Mesendoderm (in vitro differentiated cells): ENCODE measurements at regions not wholly inside any gene's neighbourhood (a gene's known extent, or its start where the extent isn't known, plus 50 kb on each side); places are given as distances from the start of the nearest gene placed in this dataset.

ENCODE experiments used
- DNase-seq: peaks from one replicate; pipeline ENCODE4 v3.0.0; 2013
- H2AK5ac ChIP-seq: 2 replicates; pipeline ENCODE4 v1.6.1; 2013; ENCODE audit warnings: low read length, inconsistent platforms
- H2BK120ac ChIP-seq: 2 replicates; pipeline ENCODE4 v1.6.1; 2013; ENCODE audit warnings: low read depth, mild to moderate bottlenecking, low read length, moderate library complexity, mixed read lengths
- H2BK15ac ChIP-seq: replicated peaks from 2 replicates; pipeline ENCODE4 v1.6.1; 2013; ENCODE audit warnings: low read depth, mild to moderate bottlenecking, moderate library complexity
- H2BK5ac ChIP-seq: 2 replicates; pipeline ENCODE4 v1.6.1; 2013; ENCODE audit warnings: low read length, inconsistent platforms
- H3K18ac ChIP-seq: 2 replicates; pipeline ENCODE4 v1.6.1; 2013; ENCODE audit warnings: mild to moderate bottlenecking, low read length, mixed read lengths
- H3K23ac ChIP-seq: one replicate; pipeline ENCODE4 v1.6.1; 2013; ENCODE audit warnings: low read length
- H3K27ac ChIP-seq: 2 replicates; pipeline ENCODE4 v1.5.1; 2013; ENCODE audit warnings: low read depth, mild to moderate bottlenecking, inconsistent platforms, low read length, moderate library complexity
- H3K27me3 ChIP-seq: 2 replicates; pipeline ENCODE4 v1.6.1; 2013; ENCODE audit warnings: low read length, control low read depth, mild to moderate bottlenecking, inconsistent platforms; ENCODE audit not compliant: insufficient read depth, poor library complexity
- H3K36me3 ChIP-seq: 2 replicates; pipeline ENCODE4 v1.6.1; 2013; ENCODE audit warnings: low read length, inconsistent platforms; ENCODE audit not compliant: control insufficient read depth, insufficient read depth
- H3K4ac ChIP-seq: one replicate; pipeline ENCODE4 v1.6.1; 2013; ENCODE audit warnings: low read depth, mild to moderate bottlenecking, low read length, moderate library complexity
- H3K4me1 ChIP-seq: 2 replicates; pipeline ENCODE4 v1.6.1; 2013; ENCODE audit warnings: low read depth, low read length, inconsistent platforms; ENCODE audit not compliant: control insufficient read depth
- H3K4me2 ChIP-seq: 2 replicates; pipeline ENCODE4 v1.6.1; 2013; ENCODE audit warnings: low read length
- H3K4me3 ChIP-seq: 2 replicates; pipeline ENCODE4 v1.5.1; 2013; ENCODE audit warnings: mild to moderate bottlenecking, low read length
- H3K56ac ChIP-seq: one replicate; pipeline ENCODE4 v1.6.1; 2013; ENCODE audit warnings: low read length
- H3K79me1 ChIP-seq: 2 replicates; pipeline ENCODE4 v1.6.1; 2013; ENCODE audit warnings: low read length, inconsistent platforms
- H3K79me2 ChIP-seq: 2 replicates; pipeline ENCODE4 v1.6.1; 2013; ENCODE audit warnings: mild to moderate bottlenecking, low read length; ENCODE audit not compliant: control insufficient read depth, insufficient read depth
- H3K9ac ChIP-seq: 2 replicates; pipeline ENCODE4 v1.6.1; 2013; ENCODE audit warnings: low read length, inconsistent platforms
- H4K5ac ChIP-seq: one replicate; pipeline ENCODE4 v1.6.1; 2013; ENCODE audit warnings: low read length
- H4K8ac ChIP-seq: one replicate; pipeline ENCODE4 v1.6.1; 2013; ENCODE audit warnings: low read depth, mild to moderate bottlenecking, control low read depth, low read length, moderate library complexity
- WGBS: extraction: QIAGEN DNeasy Blood & Tissue Kit; methylation state at CpG from one replicate; pipeline ENCODE4 v1.1.7; 2013; ENCODE audit warnings: low lambda C conversion rate, missing lambda C conversion rate; ENCODE audit not compliant: insufficient coverage; ENCODE audit errors: extremely low coverage; 5-methylcytosine and 5-hydroxymethylcytosine counted together

DNA sequence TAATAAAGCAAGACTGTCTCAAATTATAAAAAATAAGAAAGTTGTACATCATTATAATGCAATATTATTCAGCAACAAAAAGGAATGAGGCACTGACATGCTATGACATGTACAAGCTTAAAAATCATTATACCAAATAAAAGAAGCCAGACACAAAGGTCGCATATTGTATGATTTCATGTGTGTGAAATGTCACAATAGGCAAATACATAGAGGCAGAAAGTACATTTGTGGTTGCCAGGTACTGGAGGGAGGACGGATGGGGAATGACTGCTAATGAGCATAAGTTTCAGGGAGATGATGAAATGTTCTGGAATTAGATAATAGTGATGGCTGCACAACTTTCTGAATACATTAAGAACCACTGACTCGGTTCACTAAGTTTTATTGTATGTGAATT lies 73.6 kb upstream of the NBPF3 start:
- no peak overlapping the region for H3K9ac ChIP-seq
- no peak overlapping the region for H3K4me2 ChIP-seq
- no peak overlapping the region for H3K23ac ChIP-seq
- H3K4ac ChIP-seq: no peak overlapping the region
- no peak overlapping the region for H3K27ac ChIP-seq
- H3K36me3 ChIP-seq: no peaks in the 10 kb centered on the region
- H2BK120ac ChIP-seq: no peak overlapping the region
- H3K18ac ChIP-seq: no peak overlapping the region
- H3K27me3 ChIP-seq: no peaks in the 10 kb centered on the region
- no CpG with 5 or more reads among the region's 3 CpGs for WGBS
- no peak overlapping the region for H2BK5ac ChIP-seq
- H3K4me1 ChIP-seq: no peaks in the 10 kb centered on the region
- H4K5ac ChIP-seq: no peak overlapping the region
- no peak overlapping the region for H2AK5ac ChIP-seq
- H3K56ac ChIP-seq: no peak overlapping the region
- no peaks in the 10 kb centered on the region for H3K79me1 ChIP-seq
- H3K4me3 ChIP-seq: no peak overlapping the region
- DNase-seq: no peak
- H2BK15ac ChIP-seq: no peak overlapping the region
- H3K79me2 ChIP-seq: no peaks in the 10 kb centered on the region
- no peak overlapping the region for H4K8ac ChIP-seq

GRCh38 chr1:21365036-21365435 lies 74.8 kb upstream of the ECE1 start:
- no peak overlapping the region for H4K8ac ChIP-seq

GRCh38 chr1:21362096-21362495 lies 71.8 kb upstream of the ECE1 start:
- Histone ChIP-seq H4K5ac (no peak overlapping the region), H3K56ac (no peak overlapping the region), H3K18ac (no peak overlapping the region), H2BK5ac (no peak overlapping the region), H3K79me2 (no peaks in the 10 kb centered on the region), H3K79me1 (no peaks in the 10 kb centered on the region), H3K9ac (no peak overlapping the region), H3K4ac (no peak overlapping the region), H3K23ac (no peak overlapping the region), H3K36me3 (no peaks in the 10 kb centered on the region), H3K27ac (no peak overlapping the region), H2AK5ac (no peak overlapping the region), H2BK15ac (no peak overlapping the region), H4K8ac (no peak overlapping the region), H3K4me2 (no peak overlapping the region), H2BK120ac (no peak overlapping the region), H3K27me3 (no peaks in the 10 kb centered on the region), H3K4me3 (no peak overlapping the region), H3K4me1 (no peaks in the 10 kb centered on the region)
- WGBS: no CpG with 5 or more reads among the region's 3 CpGs
- no peak for DNase-seq

More at GRCh38 chr1:21365036-21365435, 74.8 kb upstream of the ECE1 start:
- H3K79me1 ChIP-seq: no peaks in the 10 kb centered on the region
- H3K4me1 ChIP-seq: no peaks in the 10 kb centered on the region
- H2AK5ac ChIP-seq: no peak overlapping the region
- no peak overlapping the region for H3K18ac ChIP-seq
- H2BK5ac ChIP-seq: no peak overlapping the region
- H3K9ac ChIP-seq: no peak overlapping the region
- no peak overlapping the region for H3K56ac ChIP-seq
- no peak overlapping the region for H2BK15ac ChIP-seq
- no peak overlapping the region for H3K27ac ChIP-seq
- no peaks in the 10 kb centered on the region for H3K36me3 ChIP-seq
- H3K4me3 ChIP-seq: no peak overlapping the region
- no peaks in the 10 kb centered on the region for H3K27me3 ChIP-seq
- H3K79me2 ChIP-seq: no peaks in the 10 kb centered on the region
- no peak for DNase-seq
- no peak overlapping the region for H3K23ac ChIP-seq
- no peak overlapping the region for H3K4ac ChIP-seq
- H2BK120ac ChIP-seq: no peak overlapping the region
- H3K4me2 ChIP-seq: no peak overlapping the region
- no peak overlapping the region for H4K5ac ChIP-seq

DNA sequence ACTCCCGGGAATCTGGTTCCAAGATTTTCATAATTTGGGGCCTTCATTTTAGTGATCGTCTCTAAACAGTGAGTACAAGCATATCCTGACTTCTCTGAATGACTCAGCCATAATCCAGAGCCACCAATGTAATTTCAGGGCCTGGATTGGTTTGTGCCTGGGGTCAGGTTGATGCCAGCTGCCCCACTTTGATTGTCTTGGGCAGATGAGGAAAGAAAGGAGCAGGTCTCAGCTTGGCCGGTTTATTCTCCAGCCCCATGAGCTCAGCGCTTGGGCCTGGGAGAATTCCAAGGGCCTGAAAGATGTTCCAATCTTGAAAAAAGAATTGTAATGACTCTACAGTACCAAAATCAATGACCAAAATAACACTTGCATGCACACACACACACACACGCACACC lies 71.2 kb upstream of the ECE1 start:
- Histone ChIP-seq H3K79me1 (no peaks in the 10 kb centered on the region), H2AK5ac (no peak overlapping the region), H3K4me3 (no peak overlapping the region), H3K4me1 (no peaks in the 10 kb centered on the region), H3K27me3 (no peaks in the 10 kb centered on the region), H3K36me3 (no peaks in the 10 kb centered on the region), H2BK5ac (no peak overlapping the region), H2BK15ac (no peak overlapping the region), H2BK120ac (no peak overlapping the region), H3K4me2 (no peak overlapping the region), H3K9ac (no peak overlapping the region), H3K18ac (no peak overlapping the region), H3K56ac (no peak overlapping the region), H3K23ac (no peak overlapping the region), H3K27ac (no peak overlapping the region), H4K8ac (no peak overlapping the region), H4K5ac (no peak overlapping the region), H3K4ac (no peak overlapping the region), H3K79me2 (no peaks in the 10 kb centered on the region)
- no peak for DNase-seq
- WGBS: no CpG with 5 or more reads among the region's 5 CpGs

GRCh38 chr1:21357161-21357560 lies 66.9 kb upstream of the ECE1 start:
- DNase-seq: no peak
- H4K5ac ChIP-seq: no peak overlapping the region
- H3K79me1 ChIP-seq: no peaks in the 10 kb centered on the region
- no peak overlapping the region for H3K23ac ChIP-seq
- no peak overlapping the region for H3K9ac ChIP-seq
- no peak overlapping the region for H2BK120ac ChIP-seq
- H3K27ac ChIP-seq: no peak overlapping the region
- H3K56ac ChIP-seq: no peak overlapping the region
- no peak overlapping the region for H3K4ac ChIP-seq
- no peaks in the 10 kb centered on the region for H3K27me3 ChIP-seq
- H3K4me2 ChIP-seq: no peak overlapping the region
- H3K36me3 ChIP-seq: no peaks in the 10 kb centered on the region
- H3K18ac ChIP-seq: no peak overlapping the region
- no CpG with 5 or more reads among the region's 5 CpGs for WGBS
- H3K79me2 ChIP-seq: no peaks in the 10 kb centered on the region
- H2BK5ac ChIP-seq: no peak overlapping the region
- H3K4me1 ChIP-seq: no peaks in the 10 kb centered on the region
- H2BK15ac ChIP-seq: no peak overlapping the region
- no peak overlapping the region for H3K4me3 ChIP-seq
- H4K8ac ChIP-seq: no peak overlapping the region
- H2AK5ac ChIP-seq: no peak overlapping the region

DNA sequence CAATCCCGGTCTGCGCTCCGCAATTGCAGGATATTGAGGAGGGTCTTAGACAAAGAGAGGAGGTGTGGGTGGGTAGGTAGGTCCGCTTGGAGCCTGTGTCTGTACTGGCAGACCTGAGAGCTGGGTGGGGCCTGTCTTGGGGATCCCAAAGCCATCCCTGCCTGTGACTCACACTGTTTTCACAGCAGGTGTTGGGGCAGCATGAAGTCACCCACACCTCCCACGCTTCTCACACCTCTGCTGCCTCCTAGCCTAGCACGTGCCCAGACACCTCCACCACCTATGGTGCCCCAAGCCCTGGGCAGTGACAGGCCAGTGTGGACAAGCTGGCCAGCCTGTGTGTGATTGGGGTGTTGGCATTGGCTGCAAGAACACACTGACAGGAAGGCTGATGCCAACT lies 65.7 kb upstream of the ECE1 start:
- no peaks in the 10 kb centered on the region for H3K27me3 ChIP-seq
- no peaks in the 10 kb centered on the region for H3K4me1 ChIP-seq
- WGBS: no CpG with 5 or more reads among the region's 6 CpGs
- H3K18ac ChIP-seq: no peak overlapping the region
- H4K8ac ChIP-seq: no peak overlapping the region
- no peak overlapping the region for H4K5ac ChIP-seq
- no peaks in the 10 kb centered on the region for H3K79me2 ChIP-seq
- H3K36me3 ChIP-seq: no peaks in the 10 kb centered on the region
- no peaks in the 10 kb centered on the region for H3K79me1 ChIP-seq
- H3K23ac ChIP-seq: no peak overlapping the region
- H3K4me3 ChIP-seq: no peak overlapping the region
- H2BK15ac ChIP-seq: no peak overlapping the region
- no peak overlapping the region for H3K4me2 ChIP-seq
- H3K27ac ChIP-seq: no peak overlapping the region
- H3K4ac ChIP-seq: no peak overlapping the region
- no peak overlapping the region for H2BK120ac ChIP-seq
- no peak overlapping the region for H2AK5ac ChIP-seq
- no peak for DNase-seq
- no peak overlapping the region for H3K9ac ChIP-seq
- no peak overlapping the region for H2BK5ac ChIP-seq
- no peak overlapping the region for H3K56ac ChIP-seq
